ENCODE measurements at regions not wholly inside any gene's neighbourhood (a gene's known extent, or its start where the extent isn't known, plus 50 kb on each side); places are given as distances from the start of the nearest gene placed in this dataset.

DNA sequence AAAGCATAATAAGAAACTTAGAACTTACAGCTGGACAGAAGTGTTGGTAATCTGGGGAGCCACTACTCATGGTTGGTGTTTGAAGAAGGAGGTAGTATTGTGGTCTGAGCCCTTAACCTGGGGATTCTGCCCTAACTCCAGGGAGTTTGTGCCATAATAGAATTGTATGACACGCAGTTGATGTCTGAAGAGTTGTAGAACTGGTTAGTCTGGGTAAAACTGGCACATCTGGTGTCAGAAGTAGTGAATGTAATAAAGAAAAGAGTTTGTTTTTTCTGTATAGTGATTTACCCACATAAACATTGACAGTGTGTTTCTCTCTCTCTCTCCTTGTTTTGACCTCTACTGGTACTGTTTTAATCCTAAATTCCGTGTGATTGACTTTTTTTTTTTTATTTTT lies 448.1 kb upstream of the SEMA3D start:
- 80 to 87% methylated on average over 1 to 2 of the region's 2 CpGs for WGBS, 2 experiments (ENCODE audit: insufficient coverage in 1 of 2, insufficient read length in 1 of 2)
- Histone ChIP-seq H3K9me3 (ENCODE audit: control insufficient read depth, low read length) (no peaks in the 10 kb centered on the region), H3K27me3 (ENCODE audit: control insufficient read depth, insufficient read depth, low read length, poor library complexity, severe bottlenecking) (no peaks in the 10 kb centered on the region), H3K27ac (ENCODE audit: low read depth, low read length) (no peak overlapping the region), H3K9ac (ENCODE audit: extremely low read depth, low read length, poor library complexity, severe bottlenecking) (no peak overlapping the region), H3K4me1 (ENCODE audit: control insufficient read depth, insufficient read depth, low read length) (no peaks in the 10 kb centered on the region), H3K4me3 (ENCODE audit: low read length) (no peak overlapping the region), H3K36me3 (ENCODE audit: control insufficient read depth, insufficient read depth, low read length) (no peaks in the 10 kb centered on the region)
- H3K4me3 Mint-ChIP-seq: no peak overlapping the region
- peaks cover 3% of the 10 kb centered on the region for H3K27me3 Mint-ChIP-seq (ENCODE audit: insufficient read depth)
- no peak overlapping the region for H3K27ac Mint-ChIP-seq
- TF ChIP-seq, protein P1, sequence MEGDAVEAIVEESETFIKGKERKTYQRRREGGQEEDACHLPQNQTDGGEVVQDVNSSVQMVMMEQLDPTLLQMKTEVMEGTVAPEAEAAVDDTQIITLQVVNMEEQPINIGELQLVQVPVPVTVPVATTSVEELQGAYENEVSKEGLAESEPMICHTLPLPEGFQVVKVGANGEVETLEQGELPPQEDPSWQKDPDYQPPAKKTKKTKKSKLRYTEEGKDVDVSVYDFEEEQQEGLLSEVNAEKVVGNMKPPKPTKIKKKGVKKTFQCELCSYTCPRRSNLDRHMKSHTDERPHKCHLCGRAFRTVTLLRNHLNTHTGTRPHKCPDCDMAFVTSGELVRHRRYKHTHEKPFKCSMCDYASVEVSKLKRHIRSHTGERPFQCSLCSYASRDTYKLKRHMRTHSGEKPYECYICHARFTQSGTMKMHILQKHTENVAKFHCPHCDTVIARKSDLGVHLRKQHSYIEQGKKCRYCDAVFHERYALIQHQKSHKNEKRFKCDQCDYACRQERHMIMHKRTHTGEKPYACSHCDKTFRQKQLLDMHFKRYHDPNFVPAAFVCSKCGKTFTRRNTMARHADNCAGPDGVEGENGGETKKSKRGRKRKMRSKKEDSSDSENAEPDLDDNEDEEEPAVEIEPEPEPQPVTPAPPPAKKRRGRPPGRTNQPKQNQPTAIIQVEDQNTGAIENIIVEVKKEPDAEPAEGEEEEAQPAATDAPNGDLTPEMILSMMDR (conservative IDR thresholded peaks at IDR 0.05): no peak
- no peak for DNase-seq
- H3K4me1 Mint-ChIP-seq: peaks cover 21% of the 10 kb centered on the region
- no peaks in the 10 kb centered on the region for H3K36me3 Mint-ChIP-seq (ENCODE audit: low read depth)
- no peaks in the 10 kb centered on the region for H3K9me3 Mint-ChIP-seq

GRCh38 chr7:85630904-85631600 lies 444.2 kb upstream of the SEMA3D start:
- Histone ChIP-seq H3K27ac (ENCODE audit: low read depth, low read length) (no peak overlapping the region), H3K36me3 (ENCODE audit: control insufficient read depth, insufficient read depth, low read length) (no peaks in the 10 kb centered on the region), H3K9me3 (ENCODE audit: control insufficient read depth, low read length) (no peaks in the 10 kb centered on the region), H3K9ac (ENCODE audit: extremely low read depth, low read length, poor library complexity, severe bottlenecking) (no peak overlapping the region), H3K4me1 (ENCODE audit: control insufficient read depth, insufficient read depth, low read length) (no peaks in the 10 kb centered on the region), H3K27me3 (ENCODE audit: control insufficient read depth, insufficient read depth, low read length, poor library complexity, severe bottlenecking) (no peaks in the 10 kb centered on the region), H3K4me3 (ENCODE audit: low read length) (no peak overlapping the region)
- no peak for DNase-seq
- H3K9me3 Mint-ChIP-seq: no peaks in the 10 kb centered on the region
- H3K4me1 Mint-ChIP-seq: peaks cover 21% of the 10 kb centered on the region
- WGBS, 2 experiments (ENCODE audit: insufficient coverage in 1 of 2, insufficient read length in 1 of 2): 100% methylated on average over 1 of the region's 1 CpG; no CpG with 5 or more reads in 1 of the 2 experiments
- H3K4me3 Mint-ChIP-seq: no peak overlapping the region
- TF ChIP-seq, protein P1 (conservative IDR thresholded peaks at IDR 0.05): no peak
- H3K36me3 Mint-ChIP-seq (ENCODE audit: low read depth): no peaks in the 10 kb centered on the region
- no peak overlapping the region for H3K27ac Mint-ChIP-seq
- H3K27me3 Mint-ChIP-seq (ENCODE audit: insufficient read depth): peaks cover 3% of the 10 kb centered on the region

DNA sequence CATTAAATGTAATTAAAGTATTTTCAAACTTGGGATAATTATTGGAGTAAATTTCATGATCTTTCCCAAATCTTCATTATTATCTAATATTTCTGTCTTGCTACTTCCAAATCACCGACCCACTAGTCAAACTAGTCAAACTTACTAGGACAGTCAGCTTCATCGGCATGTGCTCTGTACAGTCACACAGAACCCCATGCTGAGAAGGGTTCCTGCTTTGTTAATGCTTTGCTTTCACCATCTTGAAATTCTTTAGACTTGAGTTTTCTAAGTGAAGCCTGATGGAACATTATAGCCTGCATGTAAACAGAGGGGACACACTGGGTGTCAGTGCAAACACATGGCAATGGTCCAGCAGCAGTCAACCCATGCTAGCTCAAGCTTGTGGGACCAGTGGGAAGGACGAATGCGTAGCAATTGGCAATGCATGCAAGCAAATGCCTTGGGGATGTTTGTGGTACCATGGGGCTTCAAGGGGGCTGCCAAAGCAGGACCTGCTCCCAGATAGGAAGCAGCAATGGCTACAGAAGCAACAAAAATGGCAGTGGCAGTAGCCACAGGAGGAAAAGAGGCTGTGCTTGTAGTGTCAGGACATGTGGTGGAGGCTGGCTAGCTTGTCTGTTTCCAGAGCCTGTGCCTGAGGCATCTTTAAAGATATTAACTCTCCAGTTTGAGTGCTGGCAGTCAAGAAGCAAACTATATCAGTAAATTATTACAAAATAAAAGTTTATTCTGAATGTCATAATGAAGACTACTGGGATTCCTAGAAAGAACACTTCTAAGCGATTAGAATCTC lies 441.1 kb upstream of the SEMA3D start:
- Histone ChIP-seq H3K9me3 (ENCODE audit: control insufficient read depth, low read length) (no peaks in the 10 kb centered on the region), H3K27me3 (ENCODE audit: control insufficient read depth, insufficient read depth, low read length, poor library complexity, severe bottlenecking) (no peaks in the 10 kb centered on the region), H3K36me3 (ENCODE audit: control insufficient read depth, insufficient read depth, low read length) (no peaks in the 10 kb centered on the region), H3K9ac (ENCODE audit: extremely low read depth, low read length, poor library complexity, severe bottlenecking) (no peak overlapping the region), H3K4me3 (ENCODE audit: low read length) (no peak overlapping the region), H3K4me1 (ENCODE audit: control insufficient read depth, insufficient read depth, low read length) (no peaks in the 10 kb centered on the region), H3K27ac (ENCODE audit: low read depth, low read length) (no peak overlapping the region)
- peaks cover 9% of the 10 kb centered on the region for H3K4me1 Mint-ChIP-seq
- H3K27ac Mint-ChIP-seq: no peak overlapping the region
- TF ChIP-seq, protein P1 (conservative IDR thresholded peaks at IDR 0.05): no peak
- H3K4me3 Mint-ChIP-seq: no peak overlapping the region
- 93 to 95% methylated on average over 3 to 5 of the region's 5 CpGs for WGBS, 2 experiments (ENCODE audit: insufficient coverage in 1 of 2, insufficient read length in 1 of 2)
- no peak for DNase-seq
- H3K9me3 Mint-ChIP-seq: peaks cover 2% of the 10 kb centered on the region
- no peaks in the 10 kb centered on the region for H3K36me3 Mint-ChIP-seq (ENCODE audit: low read depth)
- no peaks in the 10 kb centered on the region for H3K27me3 Mint-ChIP-seq (ENCODE audit: insufficient read depth)
